T-helper 17 cell (primary cell): ENCODE measurements at regions not wholly inside any gene's neighbourhood (a gene's known extent, or its start where the extent isn't known, plus 50 kb on each side); places are given as distances from the start of the nearest gene placed in this dataset.
"Not testable (repeated sequence)": the region's sequence is repeated elsewhere in the genome, so short reads cannot be mapped to it uniquely, and the experiment has no call there.

Experiments
- ATAC-seq: fragments of 150-1000 bp; cut with Tn5 transposase; 2 replicates; pipeline ENCODE4 v1.10.0; 2021; ENCODE audit warnings: mild to moderate bottlenecking, moderate library complexity
- DNase-seq, 3 donors: peaks; one replicate each; pipeline versions ENCODE4 v3.0.0 to v3.0.0-alpha.2; 2020 to 2021
- H3K9me3 ChIP-seq: one replicate; pipeline ENCODE4 v1.7.0; 2013; ENCODE audit warnings: low read length, mild to moderate bottlenecking; ENCODE audit not compliant: control insufficient read depth, poor library complexity, severe bottlenecking
- H3K27ac Mint-ChIP-seq: one replicate; pipeline ENCODE4 v1.8.0; 2022; ENCODE audit warnings: mild to moderate bottlenecking, moderate library complexity, mixed read lengths
- H3K27me3 Mint-ChIP-seq: one replicate; pipeline ENCODE4 v1.8.0; 2022; ENCODE audit warnings: mixed read lengths
- H3K36me3 Mint-ChIP-seq: one replicate; pipeline ENCODE4 v1.8.0; 2022; ENCODE audit warnings: low read depth, mixed read lengths
- H3K4me1 Mint-ChIP-seq: one replicate; pipeline ENCODE4 v1.8.0; 2022; ENCODE audit warnings: mild to moderate bottlenecking, mixed read lengths
- H3K4me3 Mint-ChIP-seq: one replicate; pipeline ENCODE4 v1.8.0; 2022; ENCODE audit warnings: mild to moderate bottlenecking, moderate library complexity, mixed read lengths

DNA sequence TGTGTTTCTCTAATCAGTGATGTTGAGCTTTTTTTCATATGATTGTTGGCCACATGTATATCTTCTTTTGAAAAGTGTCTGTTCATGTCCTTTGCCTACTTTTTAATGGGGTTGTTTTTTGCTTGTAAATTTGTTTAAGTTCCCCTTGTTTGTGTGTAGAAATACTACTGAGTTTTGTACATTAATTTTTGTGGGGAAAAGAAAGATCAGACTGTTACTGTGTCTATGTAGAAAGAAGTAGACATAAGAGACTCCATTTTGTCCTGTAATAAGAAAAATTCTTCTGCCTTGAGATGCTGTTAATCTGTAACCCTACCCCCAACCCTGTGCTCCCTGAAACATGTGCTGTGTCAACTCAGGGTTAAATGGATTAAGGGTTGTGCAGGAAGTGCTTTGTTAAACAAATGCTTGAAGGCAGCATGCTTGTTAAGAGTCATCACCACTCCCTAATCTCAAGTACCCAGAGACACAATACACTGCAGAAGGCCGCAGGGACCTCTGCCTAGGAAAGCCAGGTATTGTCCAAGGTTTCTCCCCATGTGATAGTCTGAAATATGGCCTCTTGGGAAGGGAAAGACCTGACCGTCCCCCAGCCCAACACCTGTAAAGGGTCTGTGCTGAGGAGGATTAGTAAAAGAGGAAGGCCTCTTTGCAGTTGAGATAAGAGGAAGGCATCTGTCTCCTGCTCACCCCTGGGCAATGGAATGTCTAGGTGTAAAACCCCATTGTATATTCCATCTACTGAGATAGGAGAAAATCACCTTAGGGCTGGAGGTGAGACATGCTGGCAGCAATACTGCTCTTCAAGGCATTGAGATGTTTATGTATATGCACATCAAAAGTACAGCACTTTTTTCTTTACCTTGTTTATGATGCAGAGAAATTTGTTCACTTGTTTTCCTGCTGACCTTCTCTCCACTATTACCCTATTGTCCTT is 196.4 kb downstream of the JRKL start:
- H3K27ac Mint-ChIP-seq, H3K4me3 Mint-ChIP-seq, H3K27me3 Mint-ChIP-seq, DNase-seq, H3K4me1 Mint-ChIP-seq, H3K36me3 Mint-ChIP-seq, ATAC-seq, H3K9me3 ChIP-seq: not testable (repeated sequence)

DNA sequence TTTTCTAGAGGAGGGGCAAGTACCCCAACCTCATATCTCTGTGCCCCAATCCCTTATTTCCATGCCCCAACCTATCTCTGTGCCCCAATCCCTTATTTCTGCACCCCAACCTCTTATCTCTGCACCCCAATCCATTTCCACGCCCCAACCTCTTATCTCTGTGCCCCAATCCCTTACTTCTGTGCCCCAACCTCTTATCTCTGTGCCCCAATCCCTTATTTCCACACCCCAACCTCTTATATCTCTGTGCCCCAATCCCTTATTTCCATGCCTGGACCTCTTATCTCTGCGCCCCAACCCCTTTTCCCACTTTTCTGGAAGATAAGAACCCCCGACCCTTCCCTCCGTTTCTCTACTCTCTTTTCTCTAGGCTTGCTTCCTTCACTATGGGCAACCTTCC is 199.0 kb downstream of the JRKL start:
- not testable (repeated sequence) for H3K27me3 Mint-ChIP-seq, ATAC-seq, H3K9me3 ChIP-seq, DNase-seq, H3K27ac Mint-ChIP-seq, H3K36me3 Mint-ChIP-seq, H3K4me3 Mint-ChIP-seq, H3K4me1 Mint-ChIP-seq

- H3K9me3 ChIP-seq = no peaks in the 10 kb centered on the region
- no peak overlapping the region for H3K27ac Mint-ChIP-seq
- H3K27me3 Mint-ChIP-seq = peaks cover 4% of the 10 kb centered on the region
- no peaks in the 10 kb centered on the region for H3K36me3 Mint-ChIP-seq
- H3K4me3 Mint-ChIP-seq = no peak overlapping the region
- H3K4me1 Mint-ChIP-seq = no peaks in the 10 kb centered on the region
- no peak for DNase-seq
- no peak for ATAC-seq
These were observed 205.2 kb downstream of the JRKL start for GRCh38 chr11:96595011-96595410.

GRCh38 chr11:96607864-96608558 is 218.2 kb downstream of the JRKL start:
- H3K4me1 Mint-ChIP-seq = no peaks in the 10 kb centered on the region
- no peak overlapping the region for H3K4me3 Mint-ChIP-seq
- H3K36me3 Mint-ChIP-seq = no peaks in the 10 kb centered on the region
- DNase-seq (no peak), ATAC-seq (no peak)
- H3K27ac Mint-ChIP-seq = no peak overlapping the region
- no peaks in the 10 kb centered on the region for H3K27me3 Mint-ChIP-seq
- no peaks in the 10 kb centered on the region for H3K9me3 ChIP-seq

DNA sequence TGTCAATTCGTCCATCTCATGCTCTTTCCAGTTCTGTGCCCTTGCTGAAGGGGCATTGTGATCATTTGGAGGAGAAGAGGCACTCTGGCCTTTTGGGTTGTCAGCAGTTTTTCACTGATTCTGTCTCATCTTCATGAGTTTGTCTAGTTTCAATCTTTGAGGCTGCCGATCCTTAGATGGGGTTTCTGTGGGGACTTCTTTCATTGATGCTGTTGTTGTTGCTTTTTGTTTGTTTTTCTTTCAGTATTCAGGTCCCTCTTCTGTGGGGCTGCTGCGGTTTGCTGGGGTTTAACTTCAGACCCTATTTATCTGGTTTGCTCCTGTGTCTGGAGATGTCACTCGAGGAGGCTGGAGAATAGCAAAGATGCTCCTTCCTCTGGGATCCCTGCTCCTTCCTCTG is 224.3 kb downstream of the JRKL start:
- DNase-seq = no peak
- Mint-ChIP-seq H3K27ac (no peak overlapping the region), H3K36me3 (no peaks in the 10 kb centered on the region), H3K4me1 (no peaks in the 10 kb centered on the region), H3K27me3 (peaks cover 10% of the 10 kb centered on the region), H3K4me3 (no peak overlapping the region)
- no peaks in the 10 kb centered on the region for H3K9me3 ChIP-seq
- ATAC-seq = no peak

DNA sequence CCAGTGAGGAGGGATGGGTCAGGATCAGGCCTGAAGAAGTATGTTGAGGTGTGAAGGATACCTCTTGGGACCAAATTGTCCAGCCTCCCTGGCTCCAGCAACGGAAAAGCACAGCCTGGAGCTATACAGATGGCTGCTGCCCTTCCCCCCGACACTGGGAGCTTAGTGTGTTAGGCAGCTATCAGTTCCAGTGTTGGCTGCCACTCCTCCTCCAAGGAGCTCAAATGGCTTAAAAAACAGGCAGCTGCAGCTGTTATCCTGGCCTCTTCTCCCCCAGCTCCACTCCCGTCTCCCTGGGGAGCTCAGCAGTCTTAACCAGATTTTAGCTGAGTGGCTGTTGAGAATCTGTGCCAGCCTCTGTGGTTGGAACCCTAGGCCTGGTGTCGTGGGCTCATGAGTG is 225.0 kb downstream of the JRKL start:
- H3K27me3 Mint-ChIP-seq = peaks cover 10% of the 10 kb centered on the region
- ATAC-seq (no peak), DNase-seq (no peak)
- no peak overlapping the region for H3K4me3 Mint-ChIP-seq
- H3K4me1 Mint-ChIP-seq = no peaks in the 10 kb centered on the region
- no peaks in the 10 kb centered on the region for H3K9me3 ChIP-seq
- H3K36me3 Mint-ChIP-seq = no peaks in the 10 kb centered on the region
- H3K27ac Mint-ChIP-seq = no peak overlapping the region

DNA sequence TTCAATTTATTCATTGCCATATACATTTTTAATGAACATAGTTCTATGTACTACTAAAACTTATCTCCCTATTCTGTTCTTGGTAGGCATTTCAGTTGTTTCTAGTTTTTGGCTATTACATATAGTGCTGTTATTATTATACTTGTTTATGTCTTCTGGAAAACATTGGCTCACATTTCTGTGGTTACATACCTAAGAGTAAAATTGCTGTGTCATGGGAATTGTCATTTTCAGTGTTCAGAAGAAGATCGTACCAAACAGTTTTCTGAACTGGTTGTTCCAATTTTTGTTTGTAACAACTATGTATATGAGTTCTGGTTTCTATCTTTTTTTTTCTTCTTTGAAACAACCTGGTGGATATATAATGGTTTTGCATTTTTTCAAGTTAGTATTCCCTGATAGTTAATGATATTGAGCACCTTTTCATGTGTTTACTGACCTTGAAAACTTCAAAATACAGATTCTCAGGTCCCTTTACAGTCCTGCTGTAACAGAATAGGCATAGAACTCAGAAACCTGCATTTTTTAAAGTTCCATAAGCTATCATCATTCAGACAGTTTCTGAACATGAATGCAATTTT is 230.7 kb downstream of the JRKL start:
- H3K36me3 Mint-ChIP-seq = no peaks in the 10 kb centered on the region
- no peak for ATAC-seq
- no peaks in the 10 kb centered on the region for H3K4me1 Mint-ChIP-seq
- no peak overlapping the region for H3K4me3 Mint-ChIP-seq
- H3K27ac Mint-ChIP-seq = no peak overlapping the region
- no peak for DNase-seq
- peaks cover 10% of the 10 kb centered on the region for H3K27me3 Mint-ChIP-seq
- no peaks in the 10 kb centered on the region for H3K9me3 ChIP-seq

DNA sequence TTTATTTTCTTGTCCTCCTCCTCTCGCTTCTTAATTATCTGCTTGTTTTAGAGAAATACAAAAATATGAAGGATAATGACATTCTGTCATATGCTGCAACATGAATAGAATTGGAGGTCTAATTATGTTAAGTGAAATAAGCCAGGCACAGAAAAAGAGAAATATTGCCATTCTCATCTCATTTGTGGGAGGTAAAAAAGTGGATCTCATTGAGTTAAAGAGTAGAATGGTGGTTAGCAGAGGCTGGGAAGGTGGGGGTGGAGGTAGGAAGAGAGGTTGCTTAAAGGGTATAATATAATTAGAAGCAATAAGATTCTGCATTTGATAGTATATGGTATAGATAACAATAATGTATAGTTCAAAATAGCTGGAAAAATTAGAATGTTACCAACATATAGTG is 231.3 kb downstream of the JRKL start:
- no peaks in the 10 kb centered on the region for H3K36me3 Mint-ChIP-seq
- H3K9me3 ChIP-seq = no peaks in the 10 kb centered on the region
- no peak overlapping the region for H3K4me3 Mint-ChIP-seq
- no peak for ATAC-seq
- no peak for DNase-seq
- H3K4me1 Mint-ChIP-seq = no peaks in the 10 kb centered on the region
- peaks cover 10% of the 10 kb centered on the region for H3K27me3 Mint-ChIP-seq
- H3K27ac Mint-ChIP-seq = no peak overlapping the region

DNA sequence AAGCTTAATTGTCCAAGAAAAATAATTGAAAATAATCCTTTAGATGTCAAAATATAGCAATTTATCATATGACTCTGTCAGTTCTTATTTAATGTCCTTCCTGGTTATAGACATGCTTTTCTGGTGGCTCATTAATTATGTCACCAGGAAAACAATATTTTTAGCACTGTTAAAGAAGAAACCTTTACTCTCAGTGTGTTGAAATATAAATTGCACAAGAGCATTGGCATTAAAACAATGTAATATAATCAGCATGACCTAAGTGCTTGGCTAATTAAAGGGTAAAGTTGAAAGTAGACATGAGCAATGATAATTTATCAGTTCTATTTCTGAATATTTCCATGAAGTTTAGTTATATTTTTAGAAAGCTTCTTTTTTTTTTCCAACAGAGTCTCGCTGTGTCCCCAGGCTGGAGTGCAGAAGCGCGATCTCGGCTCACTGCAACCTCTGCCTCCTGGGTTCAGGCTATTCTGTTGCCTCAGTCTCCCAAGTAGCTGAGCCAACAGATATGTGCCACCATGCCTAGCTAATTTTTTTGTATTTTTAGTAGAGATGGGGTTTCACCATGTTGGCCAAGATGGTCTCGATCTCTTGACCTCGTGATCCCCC is 232.3 kb downstream of the JRKL start:
- no peak for ATAC-seq
- Mint-ChIP-seq H3K27ac (no peak overlapping the region), H3K4me3 (no peak overlapping the region), H3K4me1 (no peaks in the 10 kb centered on the region), H3K27me3 (peaks cover 6% of the 10 kb centered on the region), H3K36me3 (no peaks in the 10 kb centered on the region)
- no peaks in the 10 kb centered on the region for H3K9me3 ChIP-seq
- no peak for DNase-seq

GRCh38 chr11:96624126-96624525 is 234.3 kb downstream of the JRKL start:
- Mint-ChIP-seq H3K27me3 (no peaks in the 10 kb centered on the region), H3K4me1 (no peaks in the 10 kb centered on the region), H3K36me3 (no peaks in the 10 kb centered on the region), H3K27ac (no peak overlapping the region), H3K4me3 (no peak overlapping the region)
- ATAC-seq = no peak
- DNase-seq = no peak
- no peaks in the 10 kb centered on the region for H3K9me3 ChIP-seq

DNA sequence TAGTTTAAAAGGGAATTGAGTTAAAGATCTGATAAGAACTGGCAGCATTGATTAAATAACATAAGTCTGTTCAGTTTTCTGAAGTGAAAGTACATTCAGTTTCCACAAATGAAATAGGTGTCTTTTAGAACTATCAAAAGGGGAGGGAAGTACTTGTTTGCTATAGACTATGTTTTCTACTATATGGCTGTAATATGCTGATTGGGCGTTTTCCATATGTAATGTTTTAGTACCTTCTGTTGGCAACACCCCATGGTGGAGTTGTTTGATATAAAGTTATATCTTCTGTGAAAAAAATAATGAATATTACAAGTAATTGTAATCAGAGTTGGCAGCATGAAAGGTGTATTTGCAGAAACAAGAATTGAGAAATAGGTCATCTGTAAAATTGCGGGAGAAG is 237.6 kb downstream of the JRKL start:
- no peaks in the 10 kb centered on the region for H3K9me3 ChIP-seq
- DNase-seq (no peak), ATAC-seq (no peak)
- H3K36me3 Mint-ChIP-seq = no peaks in the 10 kb centered on the region
- H3K4me1 Mint-ChIP-seq = no peaks in the 10 kb centered on the region
- H3K27ac Mint-ChIP-seq = no peak overlapping the region
- no peaks in the 10 kb centered on the region for H3K27me3 Mint-ChIP-seq
- H3K4me3 Mint-ChIP-seq = no peak overlapping the region

GRCh38 chr11:96635655-96636054 is 245.8 kb downstream of the JRKL start:
- no peak overlapping the region for H3K27ac Mint-ChIP-seq
- DNase-seq (no peak), ATAC-seq (no peak)
- no peak overlapping the region for H3K4me3 Mint-ChIP-seq
- no peaks in the 10 kb centered on the region for H3K9me3 ChIP-seq
- no peaks in the 10 kb centered on the region for H3K36me3 Mint-ChIP-seq
- no peaks in the 10 kb centered on the region for H3K27me3 Mint-ChIP-seq
- H3K4me1 Mint-ChIP-seq = no peaks in the 10 kb centered on the region

DNA sequence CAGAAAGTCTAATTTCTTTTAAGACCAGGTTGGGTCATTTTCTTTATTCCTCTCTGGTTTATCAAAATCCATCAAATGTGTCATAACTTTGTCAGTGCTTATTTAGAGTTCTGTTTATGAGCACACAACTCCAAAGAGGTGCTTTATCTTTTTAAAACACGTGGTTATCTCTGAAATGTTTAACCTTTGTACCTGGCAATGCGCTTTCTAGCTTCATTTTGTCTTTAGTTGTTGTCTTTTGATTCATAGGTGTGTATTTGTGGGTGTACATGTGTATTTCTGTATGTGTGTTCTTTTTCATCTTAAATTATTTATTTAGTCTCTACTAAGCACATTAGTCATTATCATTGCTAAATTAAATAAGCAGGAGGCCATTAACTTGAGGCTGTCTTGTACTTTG is 251.4 kb downstream of the JRKL start:
- Mint-ChIP-seq H3K4me3 (no peak overlapping the region), H3K4me1 (no peaks in the 10 kb centered on the region), H3K36me3 (no peaks in the 10 kb centered on the region), H3K27ac (no peak overlapping the region), H3K27me3 (no peaks in the 10 kb centered on the region)
- no peaks in the 10 kb centered on the region for H3K9me3 ChIP-seq
- no peak for DNase-seq
- ATAC-seq = no peak
